Esophagus squamous epithelium (tissue), 5 donors: ENCODE measurements at regions not wholly inside any gene's neighbourhood (a gene's known extent, or its start where the extent isn't known, plus 50 kb on each side); places are given as distances from the start of the nearest gene placed in this dataset.
"Not testable (repeated sequence)": the region's sequence is repeated elsewhere in the genome, so short reads cannot be mapped to it uniquely, and the experiment has no call there.

Experiments
- DNase-seq: peaks from one replicate; lab custom pipeline; 2025; lab: John Stamatoyannopoulos, UW
- H3K27ac ChIP-seq, 4 donors: fragments of 200-600 bp; sonication (generic); one replicate each; pipeline ENCODE4 v1.5.1; 2016 to 2019; ENCODE audit warnings: mild to moderate bottlenecking in 1 of 4
- H3K27me3 ChIP-seq, 4 donors: fragments of 200-600 bp; sonication (generic); 1 replicate in 3 of 4; 2 replicates in 1 of 4; pipeline versions ENCODE4 v1.5.1 to v1.6.0; 2017 to 2021; ENCODE audit warnings: antibody characterized with exemption in 1 of 4
- H3K36me3 ChIP-seq, 3 donors: fragments of 200-600 bp; sonication (generic); one replicate each; pipeline ENCODE4 v1.5.1; 2016 to 2019
- H3K4me1 ChIP-seq, 3 donors: fragments of 200-600 bp; sonication (generic); one replicate each; pipeline ENCODE4 v1.5.1; 2017 to 2019
- H3K4me3 ChIP-seq, 4 donors: fragments of 200-600 bp; sonication (generic); 1 replicate in 3 of 4; 2 replicates in 1 of 4; pipeline ENCODE4 v1.5.1; 2016 to 2019; ENCODE audit warnings: mild to moderate bottlenecking in 2 of 4, moderate library complexity in 1 of 4
- H3K9me3 ChIP-seq, 3 donors: fragments of 200-600 bp; sonication (generic); one replicate each; pipeline ENCODE4 v1.5.1; 2016 to 2019
- CTCF ChIP-seq, 6 experiments: fragments of 450-650 bp in 4 of 6; fragments of 200-600 bp in 2 of 6; sonication (generic) in 2 of 6; IDR thresholded peaks; one replicate each; pipeline ENCODE4 v1.5.1; 2016 to 2019; ENCODE audit warnings: antibody characterized with exemption in 6 of 6, mild to moderate bottlenecking in 4 of 6, moderate library complexity in 4 of 6
- POLR2A ChIP-seq, 4 donors: fragments of 450-650 bp; IDR thresholded peaks; one replicate each; pipeline ENCODE4 v1.6.1; 2017; ENCODE audit warnings: antibody characterized with exemption in 4 of 4, mild to moderate bottlenecking in 4 of 4, moderate library complexity in 3 of 4
- WGBS, 2 donors: methylation state at CpG; one replicate each; pipeline ENCODE4 v1.1.5; 2018; 5-methylcytosine and 5-hydroxymethylcytosine counted together
- intact Hi-C: fragments of 100-400 bp; cut with DNase I; formaldehyde crosslinking; loops from one replicate; pipeline ENCODE4 v1.15.0; 2022
- donor health status: DM: yes; HTN: yes; CAD: no.

GRCh38 chr6:164049517-164049988, 635.0 kb downstream of the QKI start:
- no peaks in the 10 kb centered on the region for H3K36me3 ChIP-seq
- H3K9me3 ChIP-seq = no peaks in the 10 kb centered on the region
- no peak for DNase-seq
- H3K27ac ChIP-seq = no peak overlapping the region
- WGBS, 2 donors = 52 to 57% methylated on average over 2 of the region's 2 CpGs
- H3K4me3 ChIP-seq = no peak overlapping the region
- H3K27me3 ChIP-seq = no peaks in the 10 kb centered on the region
- intact Hi-C loops = no loop called here
- TF ChIP-seq CTCF (IDR thresholded peaks at IDR 0.05) (no peak), POLR2A (IDR thresholded peaks at IDR 0.05) (no peak)
- no peaks in the 10 kb centered on the region for H3K4me1 ChIP-seq

GRCh38 chr6:164048840-164049516, 634.5 kb downstream of the QKI start:
- DNase-seq = no peak
- Histone ChIP-seq H3K27ac (no peak overlapping the region), H3K27me3 (no peaks in the 10 kb centered on the region), H3K4me3 (no peak overlapping the region), H3K4me1 (no peaks in the 10 kb centered on the region), H3K36me3 (no peaks in the 10 kb centered on the region), H3K9me3 (no peaks in the 10 kb centered on the region)
- TF ChIP-seq CTCF (IDR thresholded peaks at IDR 0.05) = no peak
- TF ChIP-seq POLR2A (IDR thresholded peaks at IDR 0.05) = no peak
- intact Hi-C loops = no loop called here
- WGBS, 2 donors = 75 to 76% methylated on average over 6 of the region's 6 CpGs

- Histone ChIP-seq H3K36me3 (no peaks in the 10 kb centered on the region), H3K27ac (no peak overlapping the region), H3K9me3 (no peaks in the 10 kb centered on the region), H3K27me3 (no peaks in the 10 kb centered on the region), H3K4me3 (no peak overlapping the region), H3K4me1 (no peaks in the 10 kb centered on the region)
- intact Hi-C loops = no loop called here
- 50 to 85% methylated on average over 1 of the region's 1 CpG for WGBS, 2 donors
- TF ChIP-seq POLR2A (IDR thresholded peaks at IDR 0.05) (no peak), CTCF (IDR thresholded peaks at IDR 0.05) (no peak)
- no peak for DNase-seq
Measured at GRCh38 chr6:164045082-164045481, 630.6 kb downstream of the QKI start.

GRCh38 chr6:164043656-164044055, 629.1 kb downstream of the QKI start:
- H3K27me3 ChIP-seq, H3K36me3 ChIP-seq, H3K4me3 ChIP-seq, DNase-seq, H3K27ac ChIP-seq, H3K9me3 ChIP-seq, H3K4me1 ChIP-seq, intact Hi-C loops: not testable (repeated sequence)
- WGBS, 2 donors = 78 to 80% methylated on average over 5 of the region's 5 CpGs

GRCh38 chr6:164042212-164042611, 627.7 kb downstream of the QKI start:
- no peak for DNase-seq
- no peak overlapping the region for H3K27ac ChIP-seq
- WGBS, 2 donors = 34 to 55% methylated on average over 5 of the region's 5 CpGs
- no peaks in the 10 kb centered on the region for H3K9me3 ChIP-seq
- no peak for TF ChIP-seq POLR2A (IDR thresholded peaks at IDR 0.05)
- TF ChIP-seq CTCF (IDR thresholded peaks at IDR 0.05) = no peak
- no peaks in the 10 kb centered on the region for H3K4me1 ChIP-seq
- intact Hi-C loops = no loop called here
- no peaks in the 10 kb centered on the region for H3K27me3 ChIP-seq
- H3K4me3 ChIP-seq = no peak overlapping the region
- H3K36me3 ChIP-seq = no peaks in the 10 kb centered on the region
